ENCODE measurements at regions not wholly inside any gene's neighbourhood (a gene's known extent, or its start where the extent isn't known, plus 50 kb on each side); places are given as distances from the start of the nearest gene placed in this dataset.

DNA sequence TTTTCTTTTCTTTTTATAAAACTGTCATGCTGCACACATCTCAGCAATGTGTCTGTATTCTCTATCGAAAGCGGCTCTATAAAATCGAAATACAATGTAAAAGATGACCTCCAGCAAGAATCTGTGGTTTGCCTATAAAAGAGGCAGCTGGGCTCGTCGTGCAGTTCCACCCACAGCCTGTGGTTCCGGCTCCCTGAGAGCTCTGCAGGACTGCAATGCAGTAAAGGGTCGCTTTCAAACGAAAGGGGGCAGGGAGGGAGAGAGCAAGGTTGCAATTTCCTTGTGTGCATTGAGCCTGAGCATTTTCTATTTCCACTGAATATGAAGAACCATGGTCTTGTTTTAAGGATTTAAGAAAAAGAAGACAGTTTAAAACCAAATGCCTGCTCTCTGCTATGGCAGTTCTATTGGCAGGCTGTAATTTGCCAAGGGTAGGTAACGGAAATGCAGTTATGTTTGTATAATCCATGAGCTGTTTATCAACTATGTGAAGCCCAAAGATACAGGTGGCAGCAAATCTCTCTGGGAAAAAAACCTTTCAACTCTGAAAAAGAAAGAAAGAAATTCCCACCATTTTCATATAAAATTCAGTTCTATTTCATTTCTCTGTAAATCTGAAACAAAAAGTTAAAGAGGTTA, 236.5 kb downstream of the HACE1 start:
- TF ChIP-seq, protein P1, sequence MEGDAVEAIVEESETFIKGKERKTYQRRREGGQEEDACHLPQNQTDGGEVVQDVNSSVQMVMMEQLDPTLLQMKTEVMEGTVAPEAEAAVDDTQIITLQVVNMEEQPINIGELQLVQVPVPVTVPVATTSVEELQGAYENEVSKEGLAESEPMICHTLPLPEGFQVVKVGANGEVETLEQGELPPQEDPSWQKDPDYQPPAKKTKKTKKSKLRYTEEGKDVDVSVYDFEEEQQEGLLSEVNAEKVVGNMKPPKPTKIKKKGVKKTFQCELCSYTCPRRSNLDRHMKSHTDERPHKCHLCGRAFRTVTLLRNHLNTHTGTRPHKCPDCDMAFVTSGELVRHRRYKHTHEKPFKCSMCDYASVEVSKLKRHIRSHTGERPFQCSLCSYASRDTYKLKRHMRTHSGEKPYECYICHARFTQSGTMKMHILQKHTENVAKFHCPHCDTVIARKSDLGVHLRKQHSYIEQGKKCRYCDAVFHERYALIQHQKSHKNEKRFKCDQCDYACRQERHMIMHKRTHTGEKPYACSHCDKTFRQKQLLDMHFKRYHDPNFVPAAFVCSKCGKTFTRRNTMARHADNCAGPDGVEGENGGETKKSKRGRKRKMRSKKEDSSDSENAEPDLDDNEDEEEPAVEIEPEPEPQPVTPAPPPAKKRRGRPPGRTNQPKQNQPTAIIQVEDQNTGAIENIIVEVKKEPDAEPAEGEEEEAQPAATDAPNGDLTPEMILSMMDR (IDR thresholded peaks at IDR 0.05) = no peak
- TF ChIP-seq ZFX (IDR thresholded peaks at IDR 0.05; ENCODE audit: borderline replicate concordance) = no peak

All from 22Rv1 (cell line).